Heart left ventricle (tissue), 16 donors: ENCODE measurements at regions not wholly inside any gene's neighbourhood (a gene's known extent, or its start where the extent isn't known, plus 50 kb on each side); places are given as distances from the start of the nearest gene placed in this dataset.

Experiments
- ATAC-seq, 4 donors: fragments of 200-7000 bp; cut with Tn5 transposase; one replicate each; pipeline ENCODE4 v1.9.1; 2020 to 2022; ENCODE audit warnings: moderate library complexity in 4 of 4, mild to moderate bottlenecking in 3 of 4, moderate number of reproducible peaks in 1 of 4
- DNase-seq, 5 donors: peaks; one replicate each; pipeline ENCODE4 v3.0.0-alpha.2; 2020
- H3K27ac ChIP-seq, 12 donors: fragments of 200-600 bp; sonication (generic) in 4 of 12; one replicate each; pipeline versions ENCODE4 v1.5.0 to v1.8.0; 2016 to 2022; ENCODE audit warnings: mild to moderate bottlenecking in 2 of 12
- H3K27me3 ChIP-seq, 9 donors: fragments of 200-600 bp; sonication (generic) in 2 of 9; one replicate each; pipeline versions ENCODE4 v1.5.1 to v1.8.0; 2016 to 2022; ENCODE audit warnings: mild to moderate bottlenecking in 3 of 9
- H3K36me3 ChIP-seq, 9 donors: fragments of 200-600 bp; sonication (generic) in 2 of 9; one replicate each; pipeline versions ENCODE4 v1.5.0 to v1.8.0; 2018 to 2022; ENCODE audit warnings: mild to moderate bottlenecking in 2 of 9
- H3K4me1 ChIP-seq, 12 donors: fragments of 200-600 bp; sonication (generic) in 4 of 12; one replicate each; pipeline versions ENCODE4 v1.5.0 to v1.8.0; 2016 to 2022; ENCODE audit warnings: mild to moderate bottlenecking in 3 of 12
- H3K4me3 ChIP-seq, 12 donors: fragments of 200-600 bp; sonication (generic) in 4 of 12; one replicate each; pipeline versions ENCODE4 v1.5.0 to v1.8.0; 2017 to 2022; ENCODE audit warnings: mild to moderate bottlenecking in 9 of 12, moderate library complexity in 4 of 12
- H3K9me3 ChIP-seq, 12 donors: fragments of 200-600 bp; sonication (generic) in 4 of 12; one replicate each; pipeline versions ENCODE4 v1.5.0 to v1.8.0; 2016 to 2022; ENCODE audit warnings: mild to moderate bottlenecking in 1 of 12
- CTCF ChIP-seq, 12 donors: fragments of 200-600 bp; sonication (generic) in 4 of 12; IDR thresholded peaks; one replicate each; pipeline versions ENCODE4 v1.5.0 to v1.8.0; 2018 to 2022; ENCODE audit warnings: antibody characterized with exemption in 12 of 12, mild to moderate bottlenecking in 5 of 12
- POLR2A ChIP-seq, 2 donors: fragments of 450-650 bp; IDR thresholded peaks; one replicate each; pipeline ENCODE4 v1.6.1; 2017; ENCODE audit warnings: antibody characterized with exemption in 2 of 2, mild to moderate bottlenecking in 2 of 2, moderate library complexity in 2 of 2
- WGBS, 4 donors: extraction: QIAGEN DNeasy Blood & Tissue Kit in 2 of 4; methylation state at CpG; one replicate each; pipeline versions ENCODE4 v1.1.5 to v1.1.7; 2013 to 2018; 5-methylcytosine and 5-hydroxymethylcytosine counted together
- intact Hi-C, 10 donors: fragments of 100-400 bp; cut with DNase I; formaldehyde crosslinking; loops; one replicate each; pipeline versions ENCODE4 v1.11.1 to v1.14.2; 2022
- donor health status: ischemic (EF 13 %, LVEDD 7.1; RV severe dilation, severe dysfunction).
- donor health status: healthy with polysubstance abuse.
- donor health status: DM: no; HTN: yes; CAD: no.
- donor health status: DM: no; HTN: no; CAD: no.
- donor health status: ischemic (EF 25% LVEDD 6.9; RV normal size, moderate dysfunction).
- donor health status: ischemic (EF 25% LVEDD 5.7; RV mildly dilated, moderate dysfunction).
- donor health status: healthy.
- donor health status: DM: yes; HTN: yes; CAD: no.
- donor health status: ischemic (EF 35%, LVEDD 5.7; RV mildly dilated, moderate dysfunction).
- donor health status: nonischemic (EF 11% LVEDD 7.7; RV severe dilation, severe dysfunction).
- donor health status: DM: yes; HTN: yes; CAD: no.
- donor health status: PGD.
- donor health status: ischemic (EF 29% LVEDD 5.4; RV normal size, mild dysfunction).
- donor health status: nonischemic (EF 23%, LVEDD 6.1; RV moderate dilation, normal function).

GRCh38 chr15:46617507-46617906 lies 982.7 kb downstream of the SQOR start:
- no peak for ATAC-seq
- H3K36me3 ChIP-seq = no peaks in the 10 kb centered on the region
- no peak for DNase-seq
- H3K27me3 ChIP-seq = no peaks in the 10 kb centered on the region
- H3K4me1 ChIP-seq = no peaks in the 10 kb centered on the region
- intact Hi-C loops = no loop called here
- H3K27ac ChIP-seq = no peak overlapping the region
- no peak overlapping the region for H3K4me3 ChIP-seq
- no peak for TF ChIP-seq POLR2A (IDR thresholded peaks at IDR 0.05)
- TF ChIP-seq CTCF (IDR thresholded peaks at IDR 0.05) = no peak
- H3K9me3 ChIP-seq = no peaks in the 10 kb centered on the region

- WGBS, 4 donors = 41 to 88% (median 74%) methylated on average over 2 of the region's 2 CpGs
- TF ChIP-seq POLR2A (IDR thresholded peaks at IDR 0.05) = no peak
- no peak for TF ChIP-seq CTCF (IDR thresholded peaks at IDR 0.05)
- no peaks in the 10 kb centered on the region for H3K4me1 ChIP-seq
- H3K27ac ChIP-seq = no peak overlapping the region
- intact Hi-C loops = no loop called here
- H3K36me3 ChIP-seq = no peaks in the 10 kb centered on the region
- DNase-seq = no peak
- H3K27me3 ChIP-seq = no peaks in the 10 kb centered on the region
- H3K9me3 ChIP-seq = no peaks in the 10 kb centered on the region
- H3K4me3 ChIP-seq = no peak overlapping the region
- ATAC-seq = no peak
These were observed 984.2 kb downstream of the SQOR start for GRCh38 chr15:46618984-46619383.

DNA sequence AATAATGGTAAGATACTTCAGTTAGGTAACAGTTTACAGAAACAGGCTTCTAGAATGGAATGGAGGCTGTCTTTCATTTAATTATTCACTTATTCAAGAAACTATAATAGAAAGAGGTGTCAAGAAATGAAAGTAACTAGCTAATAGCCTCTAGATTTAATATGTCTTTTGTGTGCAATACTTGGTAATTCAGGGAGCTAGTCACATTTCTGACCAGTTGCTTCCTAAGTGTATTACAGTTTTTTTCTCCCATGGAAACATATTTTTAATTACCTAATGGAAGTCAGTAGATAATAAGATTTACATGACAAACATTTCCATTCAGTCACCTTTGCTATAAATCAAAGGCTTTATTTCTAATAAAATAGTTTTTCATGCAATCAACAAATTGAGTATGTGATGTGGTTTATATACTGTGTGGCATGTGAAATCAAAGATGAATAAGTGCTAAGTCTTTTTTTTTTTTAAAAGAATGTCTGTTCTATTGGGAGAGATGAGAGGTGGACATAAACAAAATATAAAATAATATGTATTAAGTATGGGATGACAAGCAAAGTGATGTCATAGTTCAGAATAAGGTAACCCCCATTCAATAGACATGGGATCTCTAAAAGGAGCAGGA lies 985.7 kb downstream of the SQOR start:
- Histone ChIP-seq H3K27ac (no peak overlapping the region), H3K4me1 (no peaks in the 10 kb centered on the region), H3K9me3 (peaks cover 0 to 13% (median 6%) of the 10 kb centered on the region in 12 donors), H3K4me3 (no peak overlapping the region), H3K36me3 (no peaks in the 10 kb centered on the region), H3K27me3 (no peaks in the 10 kb centered on the region)
- no peak for ATAC-seq
- DNase-seq = no peak
- intact Hi-C loops = no loop called here
- no peak for TF ChIP-seq POLR2A (IDR thresholded peaks at IDR 0.05)

GRCh38 chr15:46622851-46623250 lies 988.0 kb downstream of the SQOR start:
- H3K9me3 ChIP-seq = peaks cover 0 to 23% (median 8%) of the 10 kb centered on the region in 12 donors
- no peak overlapping the region for H3K4me3 ChIP-seq
- no peaks in the 10 kb centered on the region for H3K36me3 ChIP-seq
- ATAC-seq (no peak), DNase-seq (no peak)
- 57 to 71% (median 64%) methylated on average over 2 of the region's 2 CpGs for WGBS, 4 donors
- H3K27me3 ChIP-seq = no peaks in the 10 kb centered on the region
- TF ChIP-seq POLR2A (IDR thresholded peaks at IDR 0.05) = no peak
- TF ChIP-seq CTCF (IDR thresholded peaks at IDR 0.05) = no peak
- no peak overlapping the region for H3K27ac ChIP-seq
- no peaks in the 10 kb centered on the region for H3K4me1 ChIP-seq
- intact Hi-C loops = no loop called here

DNA sequence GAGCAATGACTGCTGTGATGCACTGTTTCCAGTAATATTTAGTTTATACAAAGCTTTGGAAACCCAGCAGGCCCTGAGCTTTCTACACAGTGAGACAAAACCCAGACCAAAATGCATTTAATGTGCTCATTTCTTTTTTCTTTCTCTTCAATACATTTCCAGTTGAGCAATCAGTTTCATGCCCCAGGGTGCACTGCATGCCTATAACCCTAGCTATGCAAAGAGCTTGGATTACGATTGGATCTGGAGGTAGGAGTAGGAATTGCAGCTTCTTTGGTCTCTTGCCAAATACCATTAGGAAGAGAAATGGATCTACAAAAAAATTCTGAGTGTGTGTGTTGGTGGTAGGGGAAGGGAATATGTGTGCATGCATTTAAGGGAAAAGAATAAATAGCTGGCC lies 1001.4 kb downstream of the SQOR start:
- 48 to 62% (median 53%) methylated on average over 1 of the region's 1 CpG for WGBS, 4 donors

More for the DNA sequence above, 1001.4 kb downstream of the SQOR start:
- H3K4me1 ChIP-seq = no peaks in the 10 kb centered on the region
- no peaks in the 10 kb centered on the region for H3K36me3 ChIP-seq
- no peak overlapping the region for H3K4me3 ChIP-seq
- H3K27me3 ChIP-seq = no peaks in the 10 kb centered on the region
- intact Hi-C loops = no loop called here
- H3K27ac ChIP-seq = no peak overlapping the region
- TF ChIP-seq POLR2A (IDR thresholded peaks at IDR 0.05) (no peak), CTCF (IDR thresholded peaks at IDR 0.05) (no peak)
- DNase-seq = no peak
- H3K9me3 ChIP-seq = no peaks in the 10 kb centered on the region
- ATAC-seq = no peak
